ENCODE measurements at regions not wholly inside any gene's neighbourhood (a gene's known extent, or its start where the extent isn't known, plus 50 kb on each side); places are given as distances from the start of the nearest gene placed in this dataset.

DNA sequence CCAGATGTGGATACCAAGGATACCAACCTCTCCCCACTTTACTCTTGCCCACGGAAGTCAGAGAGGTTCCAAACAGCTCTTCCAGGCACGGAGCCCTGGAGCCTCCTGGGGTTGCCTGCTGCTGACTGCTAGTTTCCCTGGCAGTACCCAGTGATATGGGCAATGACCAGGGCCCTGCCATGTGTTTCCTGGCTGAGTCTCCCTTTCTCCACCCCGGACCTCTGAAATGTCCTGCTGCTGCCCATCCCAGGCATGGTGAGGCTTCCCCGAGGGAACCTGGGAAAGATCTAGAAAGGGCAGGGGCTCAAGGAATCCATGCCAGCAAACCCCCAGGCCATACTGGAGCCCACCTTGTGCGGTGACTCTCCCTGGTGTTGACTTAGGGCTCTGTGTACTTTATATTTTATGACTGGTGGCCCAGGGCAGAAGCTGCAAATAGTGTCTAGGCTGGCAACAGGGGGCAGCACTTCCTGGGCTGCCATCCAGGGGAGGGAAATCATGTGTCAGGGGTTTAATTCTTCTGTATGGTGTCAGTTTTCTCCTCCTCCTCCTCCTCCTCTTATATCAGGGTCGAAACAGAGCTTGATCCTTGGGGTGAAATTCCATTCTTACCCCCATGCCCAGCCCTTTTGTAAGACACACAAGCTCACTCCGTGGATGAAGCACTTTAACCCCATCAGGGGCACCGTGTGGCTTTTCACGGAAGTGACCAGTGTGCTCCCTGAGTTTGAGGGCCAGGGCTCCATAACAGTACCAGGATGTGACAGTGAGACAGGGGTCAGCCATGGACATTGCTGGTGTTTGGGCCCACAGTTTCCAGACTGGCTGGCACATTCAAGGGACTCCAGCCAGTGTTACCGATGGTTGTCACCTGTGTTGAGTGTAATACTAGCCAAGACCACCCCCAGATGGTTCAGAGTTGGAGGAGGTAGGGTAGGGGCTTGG lies 62.4 kb upstream of the GDF10 start:
- TF ChIP-seq, protein P1, sequence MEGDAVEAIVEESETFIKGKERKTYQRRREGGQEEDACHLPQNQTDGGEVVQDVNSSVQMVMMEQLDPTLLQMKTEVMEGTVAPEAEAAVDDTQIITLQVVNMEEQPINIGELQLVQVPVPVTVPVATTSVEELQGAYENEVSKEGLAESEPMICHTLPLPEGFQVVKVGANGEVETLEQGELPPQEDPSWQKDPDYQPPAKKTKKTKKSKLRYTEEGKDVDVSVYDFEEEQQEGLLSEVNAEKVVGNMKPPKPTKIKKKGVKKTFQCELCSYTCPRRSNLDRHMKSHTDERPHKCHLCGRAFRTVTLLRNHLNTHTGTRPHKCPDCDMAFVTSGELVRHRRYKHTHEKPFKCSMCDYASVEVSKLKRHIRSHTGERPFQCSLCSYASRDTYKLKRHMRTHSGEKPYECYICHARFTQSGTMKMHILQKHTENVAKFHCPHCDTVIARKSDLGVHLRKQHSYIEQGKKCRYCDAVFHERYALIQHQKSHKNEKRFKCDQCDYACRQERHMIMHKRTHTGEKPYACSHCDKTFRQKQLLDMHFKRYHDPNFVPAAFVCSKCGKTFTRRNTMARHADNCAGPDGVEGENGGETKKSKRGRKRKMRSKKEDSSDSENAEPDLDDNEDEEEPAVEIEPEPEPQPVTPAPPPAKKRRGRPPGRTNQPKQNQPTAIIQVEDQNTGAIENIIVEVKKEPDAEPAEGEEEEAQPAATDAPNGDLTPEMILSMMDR (conservative IDR thresholded peaks at IDR 0.05; ENCODE audit: low read length), result peak; percentile 77
- no peak for TF ChIP-seq EZH2phosphoT487 (IDR thresholded peaks at IDR 0.05; ENCODE audit: borderline replicate concordance)

All from Loucy (cell line).